Occipital lobe (tissue), 1 donor: ENCODE measurements at regions not wholly inside any gene's neighbourhood (a gene's known extent, or its start where the extent isn't known, plus 50 kb on each side); places are given as distances from the start of the nearest gene placed in this dataset.
"Not testable (repeated sequence)": the region's sequence is repeated elsewhere in the genome, so short reads cannot be mapped to it uniquely, and the experiment has no call there.

ENCODE experiments used
- DNase-seq: peaks from one replicate; lab custom pipeline; 2025; lab: John Stamatoyannopoulos, UW

GRCh38 chr2:187679454-187679853 is 125.2 kb upstream of the TFPI start:
- no peak for DNase-seq

GRCh38 chr2:187684174-187684573 is 129.9 kb upstream of the TFPI start:
- no peak for DNase-seq

GRCh38 chr2:187686416-187687024 is 132.3 kb upstream of the TFPI start:
- DNase-seq, result no peak

DNA sequence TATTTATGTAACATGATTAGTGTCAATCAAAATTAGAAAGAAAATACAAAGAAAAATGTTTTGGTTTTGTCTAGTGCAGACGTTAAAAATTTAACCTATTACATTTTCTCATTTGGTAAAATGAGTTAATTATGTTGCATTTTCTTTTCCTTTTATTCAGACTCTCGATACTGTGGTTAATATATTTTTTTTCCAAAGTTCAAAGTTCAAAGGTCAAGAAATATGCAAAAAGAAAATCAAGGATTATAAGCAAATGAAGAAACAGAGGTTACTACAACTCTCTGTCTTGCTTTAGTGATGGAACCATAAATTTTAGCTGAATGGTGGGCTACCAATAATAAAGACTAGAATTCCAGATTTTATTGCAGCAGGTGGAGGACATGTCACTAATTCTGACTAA is 133.3 kb upstream of the TFPI start:
- DNase-seq, result no peak

GRCh38 chr2:187689372-187689771 is 135.1 kb upstream of the TFPI start:
- no peak for DNase-seq

- no peak for DNase-seq
These were observed 139.7 kb upstream of the TFPI start for GRCh38 chr2:187693923-187694322.

GRCh38 chr2:187696644-187697043 is 142.4 kb upstream of the TFPI start:
- DNase-seq, result not testable (repeated sequence)

GRCh38 chr2:187698374-187699110 is 144.3 kb upstream of the TFPI start:
- DNase-seq, result no peak

GRCh38 chr2:187702157-187702556 is 147.9 kb upstream of the TFPI start:
- no peak for DNase-seq

DNA sequence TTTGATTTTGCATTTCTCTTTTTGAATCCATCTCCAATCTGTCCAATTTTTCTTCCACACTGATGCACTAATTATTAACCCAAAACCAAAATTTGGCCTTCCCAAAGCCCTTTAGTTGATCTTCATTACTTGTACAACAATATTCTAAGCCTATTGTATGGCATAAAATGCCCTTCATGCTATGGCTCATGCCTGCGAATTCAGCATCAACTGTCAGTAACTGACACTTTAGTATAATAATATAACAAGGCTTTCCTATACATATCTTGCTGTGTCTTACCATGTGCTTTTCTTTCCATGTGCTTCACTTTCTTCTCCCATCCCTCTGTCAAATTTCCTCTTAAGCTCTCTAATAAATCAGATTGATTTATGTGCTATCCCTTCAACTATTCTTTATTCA is 154.0 kb upstream of the TFPI start:
- DNase-seq, result no peak

DNA sequence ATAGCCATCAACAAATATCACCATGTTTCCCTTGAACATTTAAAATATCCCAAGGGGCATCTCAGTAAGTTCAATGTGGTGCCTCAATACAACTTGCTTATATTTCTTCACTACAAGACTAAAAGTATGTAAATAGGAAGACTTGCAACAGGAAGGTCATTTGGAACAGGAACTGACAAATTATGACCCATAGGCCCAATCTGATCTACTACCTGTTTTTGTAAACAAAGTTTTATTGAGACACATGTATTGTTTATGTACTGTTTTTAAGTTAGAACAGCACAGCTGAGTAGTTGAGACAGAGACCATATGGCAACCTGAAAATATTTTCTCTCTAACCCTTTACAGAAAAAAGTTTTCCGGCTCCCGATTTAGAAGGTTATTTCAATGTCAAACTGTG is 154.8 kb upstream of the TFPI start:
- no peak for DNase-seq

DNA sequence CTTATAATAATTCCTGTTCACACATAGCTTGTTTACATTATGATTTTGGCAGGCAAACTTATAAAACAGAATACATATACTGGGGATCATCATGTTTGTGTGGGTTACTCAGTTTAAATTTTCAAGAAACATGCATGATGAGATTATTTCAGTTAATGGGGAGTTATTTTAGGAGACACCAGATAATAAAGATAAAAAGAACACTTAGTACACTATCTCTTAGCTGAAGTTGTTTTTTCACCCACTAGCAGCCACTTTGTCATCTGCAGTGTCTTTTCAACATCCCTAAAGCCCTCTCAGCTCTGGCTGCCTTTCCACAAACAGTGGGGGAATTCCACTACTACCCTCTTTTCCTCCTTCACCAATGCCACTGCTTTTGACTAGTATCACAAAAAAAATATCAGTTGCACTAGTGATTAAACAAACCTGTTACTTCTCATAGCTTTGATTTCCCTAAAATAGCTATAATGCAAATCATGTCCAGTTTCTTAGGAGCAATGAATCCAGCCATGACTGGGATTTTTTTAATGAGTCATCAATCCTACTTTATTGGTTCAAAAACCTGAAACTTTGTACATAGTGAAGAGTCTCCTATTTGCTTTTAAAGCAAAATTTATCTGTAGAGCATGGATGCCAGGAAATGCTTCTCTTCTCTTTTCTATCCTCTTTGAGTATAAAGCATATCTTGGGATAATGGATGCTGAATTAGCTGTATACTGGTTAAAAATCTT is 156.7 kb upstream of the TFPI start:
- no peak for DNase-seq

- DNase-seq, result no peak
These were observed 161.4 kb upstream of the TFPI start for GRCh38 chr2:187715590-187715989.

GRCh38 chr2:187716301-187716700 is 162.1 kb upstream of the TFPI start:
- DNase-seq, result no peak

DNA sequence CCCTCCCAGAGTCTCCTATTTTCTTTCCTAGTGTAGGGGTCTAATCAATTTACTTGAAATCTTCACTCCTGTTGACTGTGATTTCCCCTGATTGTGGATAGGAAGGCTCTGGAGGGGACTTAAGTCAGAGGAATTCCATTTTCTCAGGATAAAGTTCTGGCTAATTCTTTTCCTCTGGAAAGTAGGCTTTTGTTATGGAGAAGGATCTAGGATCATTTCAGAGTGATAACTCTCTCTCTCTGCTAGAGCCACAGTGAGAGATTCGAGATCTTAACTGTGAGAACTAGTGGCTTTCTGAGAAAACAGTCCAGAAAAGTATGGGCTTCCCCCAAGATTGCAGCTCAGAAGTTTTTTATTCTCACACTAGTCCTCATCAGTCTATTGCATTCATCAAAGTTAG is 163.9 kb upstream of the TFPI start:
- no peak for DNase-seq

- no peak for DNase-seq
These were observed 165.3 kb upstream of the TFPI start for GRCh38 chr2:187719510-187719909.

- no peak for DNase-seq
These were observed 194.7 kb upstream of the TFPI start for GRCh38 chr2:187748958-187749357.

DNA sequence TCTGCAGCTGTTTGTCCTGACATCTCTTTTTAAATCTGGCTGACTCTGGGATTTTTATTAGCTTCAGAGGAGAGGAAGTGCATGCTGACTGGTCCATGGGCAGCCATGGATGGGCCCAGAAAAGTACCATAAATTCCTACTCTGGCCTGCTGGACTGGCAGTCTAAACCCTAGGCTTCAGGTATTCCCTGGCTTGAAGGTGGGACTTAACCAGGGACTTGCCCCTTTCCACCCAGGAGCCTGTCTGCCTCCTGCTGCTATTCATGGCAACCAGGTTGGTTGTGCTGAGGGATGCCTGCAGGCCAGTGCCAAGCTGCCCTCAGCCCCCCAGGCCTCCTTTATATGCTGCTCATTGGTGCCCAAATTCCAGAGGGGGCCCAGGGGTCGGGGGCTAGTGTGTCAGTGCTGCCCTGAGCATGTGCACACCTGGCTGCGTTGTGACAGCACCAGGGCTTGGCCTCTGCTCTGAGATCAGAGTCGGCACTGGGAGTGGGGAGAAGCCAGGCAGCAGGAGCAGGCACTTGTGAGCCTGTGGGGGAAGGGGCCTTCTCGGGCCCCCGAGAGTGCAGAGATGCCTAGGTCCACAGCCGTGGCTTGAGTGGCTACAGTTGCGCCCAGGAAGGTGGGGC is 195.7 kb upstream of the TFPI start:
- DNase-seq, result no peak

DNA sequence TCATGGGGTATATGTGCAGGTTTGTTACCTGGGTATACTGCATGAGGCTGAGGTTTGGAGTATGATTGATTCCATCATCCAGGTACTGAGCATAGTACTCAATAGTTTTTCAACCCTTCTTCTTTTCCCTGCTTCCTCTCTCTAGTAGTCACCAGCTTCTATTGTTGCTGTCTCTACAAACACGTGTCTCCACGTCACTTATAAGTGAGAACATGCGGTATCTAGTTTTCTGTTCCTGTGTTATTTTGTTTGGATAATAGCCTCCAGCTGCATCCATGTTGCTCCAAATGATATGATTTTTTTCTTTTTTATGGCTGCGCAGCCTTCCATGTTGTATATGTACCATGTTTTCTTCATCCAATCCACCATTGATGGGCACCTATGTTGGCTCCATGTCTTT is 214.8 kb upstream of the TFPI start:
- no peak for DNase-seq

- no peak for DNase-seq
These were observed 215.2 kb upstream of the TFPI start for GRCh38 chr2:187769437-187769836.

- DNase-seq, result no peak
These were observed 220.4 kb upstream of the TFPI start for GRCh38 chr2:187774551-187775071.

- no peak for DNase-seq
These were observed 221.0 kb upstream of the TFPI start for GRCh38 chr2:187775196-187775595.
